ENCODE measurements at regions not wholly inside any gene's neighbourhood (a gene's known extent, or its start where the extent isn't known, plus 50 kb on each side); places are given as distances from the start of the nearest gene placed in this dataset.
"Not testable (repeated sequence)": the region's sequence is repeated elsewhere in the genome, so short reads cannot be mapped to it uniquely, and the experiment has no call there.

- no peaks in the 10 kb centered on the region for H3K27me3 Mint-ChIP-seq
- H3K4me1 Mint-ChIP-seq (ENCODE audit: low read depth in 2 of 2): no peaks in the 10 kb centered on the region
- H3K27ac Mint-ChIP-seq: no peak overlapping the region
- H3K36me3 Mint-ChIP-seq: no peaks in the 10 kb centered on the region
- H3K9me3 Mint-ChIP-seq: peaks cover 10% of the 10 kb centered on the region
- ATAC-seq (no peak), DNase-seq (ENCODE audit: low spot score) (no peak)
- H3K4me3 Mint-ChIP-seq: no peak overlapping the region
These were observed 282.0 kb upstream of the MAP2 start for GRCh38 chr2:209141818-209142217.

GRCh38 chr2:209145220-209145691 is 278.6 kb upstream of the MAP2 start:
- not testable (repeated sequence) for H3K36me3 Mint-ChIP-seq; H3K4me1 Mint-ChIP-seq (ENCODE audit: low read depth in 2 of 2); H3K27ac Mint-ChIP-seq; H3K27me3 Mint-ChIP-seq; H3K4me3 Mint-ChIP-seq; DNase-seq (ENCODE audit: low spot score)
- peaks cover 11% of the 10 kb centered on the region for H3K9me3 Mint-ChIP-seq
- ATAC-seq: peak; percentile 24 to 43

DNA sequence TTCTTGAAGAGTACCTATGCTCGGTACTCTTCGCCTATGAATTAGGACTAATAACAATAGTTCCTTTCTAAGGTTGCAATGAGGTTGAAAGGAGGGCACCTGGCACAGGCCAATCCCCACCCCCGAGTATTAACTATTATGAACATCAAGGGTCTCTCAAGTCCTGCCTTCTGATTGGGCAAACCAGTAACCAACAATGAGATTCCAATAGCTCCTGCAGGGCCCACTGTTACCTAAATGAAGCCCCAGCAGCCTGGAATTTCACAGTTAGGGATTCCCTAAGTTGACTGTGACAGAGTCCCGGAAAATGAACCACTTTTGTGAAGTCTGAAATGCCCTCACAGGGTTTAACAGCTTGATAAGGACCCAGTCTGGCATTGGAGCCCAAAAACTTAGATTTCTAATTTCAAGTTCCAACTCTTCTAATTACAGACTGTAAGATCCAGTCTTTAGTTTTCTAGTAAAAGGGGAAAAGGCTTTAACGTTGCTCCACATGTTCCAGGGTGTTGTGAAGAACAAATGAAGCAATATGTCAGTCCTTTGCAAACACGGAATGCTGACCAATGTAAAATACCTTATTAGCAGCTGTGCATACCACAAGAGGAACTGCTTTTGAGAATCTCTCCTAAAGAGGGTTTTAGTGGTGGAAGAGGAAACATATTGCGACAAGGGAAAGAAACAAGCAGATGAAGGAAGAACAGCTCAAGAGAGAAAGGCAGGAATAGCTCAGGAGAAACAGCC is 277.7 kb upstream of the MAP2 start:
- H3K4me1 Mint-ChIP-seq (ENCODE audit: low read depth in 2 of 2): no peaks in the 10 kb centered on the region
- ATAC-seq (no peak), DNase-seq (ENCODE audit: low spot score) (no peak)
- peaks cover 11% of the 10 kb centered on the region for H3K9me3 Mint-ChIP-seq
- H3K36me3 Mint-ChIP-seq: no peaks in the 10 kb centered on the region
- H3K4me3 Mint-ChIP-seq: no peak overlapping the region
- H3K27ac Mint-ChIP-seq: no peak overlapping the region
- H3K27me3 Mint-ChIP-seq: no peaks in the 10 kb centered on the region

GRCh38 chr2:209146682-209147320 is 277.0 kb upstream of the MAP2 start:
- DNase-seq (ENCODE audit: low spot score) (no peak), ATAC-seq (no peak)
- Mint-ChIP-seq H3K4me3 (no peak overlapping the region), H3K9me3 (peaks cover 11% of the 10 kb centered on the region), H3K4me1 (ENCODE audit: low read depth in 2 of 2) (no peaks in the 10 kb centered on the region), H3K36me3 (no peaks in the 10 kb centered on the region), H3K27ac (no peak overlapping the region), H3K27me3 (no peaks in the 10 kb centered on the region)

DNA sequence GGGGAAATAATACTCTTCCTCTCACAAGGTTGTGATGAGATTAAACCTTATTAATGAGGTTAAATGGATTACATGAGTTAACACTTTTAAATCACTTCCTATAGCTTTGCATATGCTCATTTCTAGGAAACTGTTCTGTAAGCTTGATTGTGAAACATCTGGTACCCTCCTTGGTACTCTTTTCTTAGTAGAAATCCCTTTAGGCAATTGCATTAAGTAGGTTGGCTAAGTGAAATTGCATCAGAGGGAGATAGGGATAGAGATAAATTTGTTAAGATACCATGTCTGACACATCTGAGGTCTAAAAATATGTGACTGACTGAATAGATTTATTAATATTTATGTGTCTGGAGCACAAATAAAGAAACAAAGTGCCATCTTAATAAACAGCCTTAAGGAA is 275.9 kb upstream of the MAP2 start:
- H3K9me3 Mint-ChIP-seq: peaks cover 11% of the 10 kb centered on the region
- no peak for DNase-seq (ENCODE audit: low spot score)
- no peaks in the 10 kb centered on the region for H3K27me3 Mint-ChIP-seq
- no peak overlapping the region for H3K4me3 Mint-ChIP-seq
- no peaks in the 10 kb centered on the region for H3K4me1 Mint-ChIP-seq (ENCODE audit: low read depth in 2 of 2)
- ATAC-seq: no peak
- no peak overlapping the region for H3K27ac Mint-ChIP-seq
- no peaks in the 10 kb centered on the region for H3K36me3 Mint-ChIP-seq

DNA sequence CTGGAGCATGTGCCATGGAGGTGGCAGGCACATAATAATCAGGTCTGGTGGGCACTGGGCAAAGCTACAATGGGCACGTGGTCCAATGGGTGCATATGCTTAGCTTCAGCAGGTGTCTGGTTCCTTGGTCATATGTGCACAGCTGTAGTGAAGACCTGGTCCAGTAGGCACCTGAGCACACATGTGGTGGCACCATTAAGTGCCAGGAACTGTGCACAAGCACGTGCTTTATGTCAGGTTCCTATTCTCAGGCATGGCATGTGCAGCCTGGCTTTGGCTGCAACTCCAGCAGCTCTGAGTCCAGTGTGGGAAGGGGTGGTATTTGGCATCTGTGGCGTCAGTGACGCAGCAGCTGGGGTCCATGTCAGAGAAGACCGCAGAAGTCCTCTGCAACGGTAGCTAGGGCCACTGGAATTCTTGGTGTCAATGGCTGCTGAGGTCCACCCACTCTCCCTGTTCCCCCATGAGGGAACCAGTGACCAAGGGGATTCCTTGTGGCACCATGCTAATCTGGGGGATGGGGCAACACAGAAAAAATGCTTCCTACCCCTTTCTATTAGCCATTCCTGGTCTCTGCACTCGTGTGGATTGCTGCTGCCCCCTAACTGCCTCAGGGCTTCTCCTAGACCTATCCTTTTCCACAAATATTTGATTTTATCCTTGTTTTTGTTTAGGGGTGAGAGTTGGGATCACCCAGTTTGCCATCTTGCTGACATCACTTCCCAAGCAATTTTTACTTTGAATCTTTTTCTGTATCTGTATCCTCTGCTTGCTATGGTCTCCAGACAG is 262.9 kb upstream of the MAP2 start:
- ATAC-seq: peak; percentile 6 to 20
- H3K4me3 Mint-ChIP-seq: no peak overlapping the region
- H3K4me1 Mint-ChIP-seq (ENCODE audit: low read depth in 2 of 2): no peaks in the 10 kb centered on the region
- H3K36me3 Mint-ChIP-seq: no peaks in the 10 kb centered on the region
- H3K9me3 Mint-ChIP-seq: peaks cover 6% of the 10 kb centered on the region
- no peak overlapping the region for H3K27ac Mint-ChIP-seq
- DNase-seq (ENCODE audit: low spot score): no peak
- H3K27me3 Mint-ChIP-seq: no peaks in the 10 kb centered on the region

DNA sequence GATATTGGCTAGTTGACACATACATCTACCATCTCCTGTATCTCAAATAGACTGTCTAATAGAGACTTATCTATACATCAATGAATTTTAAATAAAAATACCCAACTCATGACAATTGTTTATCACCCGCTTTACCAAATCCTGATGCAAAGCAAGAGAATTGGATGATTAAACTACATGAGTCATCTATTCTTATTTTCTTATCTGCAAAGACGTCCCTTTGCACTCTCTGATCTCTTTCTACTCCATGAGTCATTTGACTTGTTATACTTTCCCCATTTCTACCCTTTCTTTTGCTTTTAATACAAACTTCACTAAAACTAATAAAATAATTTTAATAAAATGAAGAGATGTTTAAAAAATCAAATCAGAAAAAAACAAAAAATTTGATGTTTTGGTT is 261.7 kb upstream of the MAP2 start:
- DNase-seq (ENCODE audit: low spot score) (no peak), ATAC-seq (no peak)
- Mint-ChIP-seq H3K4me3 (no peak overlapping the region), H3K36me3 (no peaks in the 10 kb centered on the region), H3K27me3 (no peaks in the 10 kb centered on the region), H3K9me3 (peaks cover 6% of the 10 kb centered on the region), H3K4me1 (ENCODE audit: low read depth in 2 of 2) (no peaks in the 10 kb centered on the region), H3K27ac (no peak overlapping the region)

- no peak for DNase-seq (ENCODE audit: low spot score)
- no peak overlapping the region for H3K27ac Mint-ChIP-seq
- H3K4me1 Mint-ChIP-seq (ENCODE audit: low read depth in 2 of 2): no peaks in the 10 kb centered on the region
- H3K9me3 Mint-ChIP-seq: peaks cover 33% of the 10 kb centered on the region
- ATAC-seq: no peak
- H3K36me3 Mint-ChIP-seq: peaks cover 4% of the 10 kb centered on the region
- H3K27me3 Mint-ChIP-seq: no peaks in the 10 kb centered on the region
- H3K4me3 Mint-ChIP-seq: no peak overlapping the region
These were observed 241.9 kb upstream of the MAP2 start for GRCh38 chr2:209181984-209182383.

- H3K27ac Mint-ChIP-seq; H3K36me3 Mint-ChIP-seq; H3K4me3 Mint-ChIP-seq; ATAC-seq; H3K4me1 Mint-ChIP-seq (ENCODE audit: low read depth in 2 of 2); H3K27me3 Mint-ChIP-seq; DNase-seq (ENCODE audit: low spot score): not testable (repeated sequence)
- peaks cover 21% of the 10 kb centered on the region for H3K9me3 Mint-ChIP-seq
These were observed 237.0 kb upstream of the MAP2 start for GRCh38 chr2:209186886-209187285.

GRCh38 chr2:209189893-209190292 is 234.0 kb upstream of the MAP2 start:
- no peak overlapping the region for H3K27ac Mint-ChIP-seq
- no peaks in the 10 kb centered on the region for H3K27me3 Mint-ChIP-seq
- H3K4me3 Mint-ChIP-seq: no peak overlapping the region
- peaks cover 11% of the 10 kb centered on the region for H3K9me3 Mint-ChIP-seq
- ATAC-seq (no peak), DNase-seq (ENCODE audit: low spot score) (no peak)
- H3K36me3 Mint-ChIP-seq: no peaks in the 10 kb centered on the region
- H3K4me1 Mint-ChIP-seq (ENCODE audit: low read depth in 2 of 2): no peaks in the 10 kb centered on the region

DNA sequence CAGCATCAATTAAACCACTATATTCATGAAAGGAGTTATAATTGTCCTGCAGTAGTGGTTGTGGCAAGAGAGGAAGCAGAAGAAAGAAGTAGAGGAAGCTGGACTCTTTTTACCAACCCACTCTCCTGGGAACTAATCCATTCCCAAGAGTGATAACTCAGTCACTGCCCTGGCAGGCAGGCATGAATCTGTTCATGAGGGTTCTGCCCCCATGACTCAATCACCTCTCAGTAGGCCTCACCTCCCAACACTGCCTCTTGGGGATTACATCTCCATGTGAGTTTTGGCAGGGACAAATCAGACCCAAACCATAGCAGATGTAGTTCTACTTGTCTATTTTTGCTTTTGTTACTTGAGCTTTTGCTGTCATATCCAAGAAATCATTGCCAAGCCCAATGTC is 232.7 kb upstream of the MAP2 start:
- Mint-ChIP-seq H3K36me3 (no peaks in the 10 kb centered on the region), H3K27ac (no peak overlapping the region), H3K4me3 (no peak overlapping the region), H3K9me3 (peaks cover 8% of the 10 kb centered on the region), H3K27me3 (no peaks in the 10 kb centered on the region), H3K4me1 (ENCODE audit: low read depth in 2 of 2) (no peaks in the 10 kb centered on the region)
- ATAC-seq (no peak), DNase-seq (ENCODE audit: low spot score) (no peak)

GRCh38 chr2:209194717-209195116 is 229.1 kb upstream of the MAP2 start:
- H3K4me1 Mint-ChIP-seq (ENCODE audit: low read depth in 2 of 2): no peaks in the 10 kb centered on the region
- no peak for ATAC-seq
- no peak overlapping the region for H3K27ac Mint-ChIP-seq
- H3K27me3 Mint-ChIP-seq: no peaks in the 10 kb centered on the region
- H3K36me3 Mint-ChIP-seq: no peaks in the 10 kb centered on the region
- peaks cover 16% of the 10 kb centered on the region for H3K9me3 Mint-ChIP-seq
- no peak for DNase-seq (ENCODE audit: low spot score)
- H3K4me3 Mint-ChIP-seq: no peak overlapping the region

- peaks cover 5% of the 10 kb centered on the region for H3K9me3 Mint-ChIP-seq
- no peaks in the 10 kb centered on the region for H3K36me3 Mint-ChIP-seq
- H3K27me3 Mint-ChIP-seq: no peaks in the 10 kb centered on the region
- peak overlapping the region; percentile 64 for H3K4me3 Mint-ChIP-seq
- DNase-seq (ENCODE audit: low spot score) (no peak), ATAC-seq (no peak)
- no peaks in the 10 kb centered on the region for H3K4me1 Mint-ChIP-seq (ENCODE audit: low read depth in 2 of 2)
- no peak overlapping the region for H3K27ac Mint-ChIP-seq
These were observed 215.6 kb upstream of the MAP2 start for GRCh38 chr2:209208211-209208610.

DNA sequence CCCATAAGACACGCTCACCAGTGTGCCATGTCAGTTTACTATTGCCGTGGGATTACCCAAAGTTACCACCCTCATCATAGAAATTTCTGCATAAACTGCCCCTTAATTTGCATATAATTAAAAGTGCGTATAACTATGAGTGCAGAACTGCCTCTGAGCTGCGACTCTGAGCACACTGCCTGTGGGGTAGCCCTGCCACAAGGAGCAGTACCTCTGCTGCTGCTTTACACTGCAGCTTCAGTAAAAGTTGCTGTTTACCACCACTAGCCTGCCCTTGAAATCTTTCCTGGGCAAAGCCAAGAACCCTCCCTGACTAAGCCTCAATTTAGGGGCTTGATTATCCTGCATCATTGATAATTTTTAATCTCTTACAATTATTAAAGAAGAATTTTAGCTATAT is 213.9 kb upstream of the MAP2 start:
- Mint-ChIP-seq H3K9me3 (peaks cover 5% of the 10 kb centered on the region), H3K4me3 (no peak overlapping the region), H3K27me3 (no peaks in the 10 kb centered on the region), H3K36me3 (no peaks in the 10 kb centered on the region), H3K27ac (no peak overlapping the region), H3K4me1 (ENCODE audit: low read depth in 2 of 2) (no peaks in the 10 kb centered on the region)
- ATAC-seq: no peak
- DNase-seq (ENCODE audit: low spot score): no peak
